ENCODE measurements at regions not wholly inside any gene's neighbourhood (a gene's known extent, or its start where the extent isn't known, plus 50 kb on each side); places are given as distances from the start of the nearest gene placed in this dataset.

DNA sequence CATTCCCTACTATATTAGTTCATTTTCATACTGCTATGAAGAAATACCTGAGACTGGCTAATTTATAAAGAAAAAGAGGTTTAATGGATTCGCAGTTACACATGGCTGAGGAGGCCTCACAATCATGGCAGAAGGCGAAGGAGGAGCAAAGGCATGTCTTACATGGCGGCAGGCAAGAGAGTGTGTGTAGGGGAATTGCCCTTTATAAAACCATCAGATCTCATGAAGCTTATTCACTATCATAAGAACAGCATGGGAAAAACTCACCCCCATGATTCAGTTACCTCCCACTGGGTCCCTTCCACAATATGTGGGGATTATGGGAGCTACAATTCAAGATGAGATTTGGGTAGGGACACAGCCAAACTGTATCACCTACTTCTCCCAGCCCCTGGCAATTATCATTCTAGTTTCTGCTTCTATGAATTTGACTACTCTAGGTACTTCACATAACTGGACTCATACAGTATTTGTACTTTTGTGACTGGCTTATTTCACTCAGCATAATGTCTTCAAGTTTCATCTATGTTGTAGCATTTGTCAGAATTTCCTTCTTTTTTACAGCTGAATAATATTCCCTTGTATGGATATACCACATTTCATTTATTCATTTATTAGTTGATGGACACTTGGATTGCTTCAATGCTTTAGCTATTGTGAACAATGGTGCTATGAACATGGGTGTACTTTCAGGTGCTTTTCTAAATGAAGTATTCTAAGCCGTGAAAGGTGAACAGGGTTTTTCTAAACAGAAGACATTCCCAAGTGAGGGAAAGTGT, 219.5 kb upstream of the NUDT4 start:
- H2AFZ ChIP-seq (ENCODE audit: low read depth) = no peak overlapping the region
- no peaks in the 10 kb centered on the region for H3F3A ChIP-seq (replicated peaks; ENCODE audit: insufficient read depth)
- no peak overlapping the region for H3K4me2 ChIP-seq
- WGBS (ENCODE audit: low lambda C conversion rate) = 92% methylated on average over 4 of the region's 4 CpGs
- CTCF ChIA-PET = no interaction called here
- no peak overlapping the region for H3K27ac ChIP-seq (ENCODE audit: low read depth in 2 of 2, low read length in 1 of 2)
- no peaks in the 10 kb centered on the region for H3K9me3 ChIP-seq
- no peak overlapping the region for H3K9ac ChIP-seq
- H3K4me1 ChIP-seq (ENCODE audit: control insufficient read depth in 1 of 2, insufficient read depth in 2 of 2, low read depth in 1 of 2, low read length in 1 of 2) = no peaks in the 10 kb centered on the region
- POLR2A ChIA-PET = no interaction called here
- DNase-seq = no peak
- H3K4me3 ChIP-seq (ENCODE audit: low read depth in 2 of 2, low read length in 1 of 2) = no peak overlapping the region
- H3K9me2 ChIP-seq = no peaks in the 10 kb centered on the region
- H3K27me3 ChIP-seq (ENCODE audit: insufficient read depth) = no peaks in the 10 kb centered on the region
- TF ChIP-seq JUND (IDR thresholded peaks at IDR 0.05) (no peak), NFIC (IDR thresholded peaks at IDR 0.05; ENCODE audit: borderline replicate concordance) (no peak), POLR2AphosphoS5 (IDR thresholded peaks at IDR 0.05; ENCODE audit: low read depth, low read length) (no peak), ELF1 (IDR thresholded peaks at IDR 0.05) (no peak), FOSL2 (IDR thresholded peaks at IDR 0.05; ENCODE audit: borderline replicate concordance, low read depth) (no peak), RAD21 (IDR thresholded peaks at IDR 0.05; ENCODE audit: low read length) (no peak)
- TF ChIP-seq, protein P1, sequence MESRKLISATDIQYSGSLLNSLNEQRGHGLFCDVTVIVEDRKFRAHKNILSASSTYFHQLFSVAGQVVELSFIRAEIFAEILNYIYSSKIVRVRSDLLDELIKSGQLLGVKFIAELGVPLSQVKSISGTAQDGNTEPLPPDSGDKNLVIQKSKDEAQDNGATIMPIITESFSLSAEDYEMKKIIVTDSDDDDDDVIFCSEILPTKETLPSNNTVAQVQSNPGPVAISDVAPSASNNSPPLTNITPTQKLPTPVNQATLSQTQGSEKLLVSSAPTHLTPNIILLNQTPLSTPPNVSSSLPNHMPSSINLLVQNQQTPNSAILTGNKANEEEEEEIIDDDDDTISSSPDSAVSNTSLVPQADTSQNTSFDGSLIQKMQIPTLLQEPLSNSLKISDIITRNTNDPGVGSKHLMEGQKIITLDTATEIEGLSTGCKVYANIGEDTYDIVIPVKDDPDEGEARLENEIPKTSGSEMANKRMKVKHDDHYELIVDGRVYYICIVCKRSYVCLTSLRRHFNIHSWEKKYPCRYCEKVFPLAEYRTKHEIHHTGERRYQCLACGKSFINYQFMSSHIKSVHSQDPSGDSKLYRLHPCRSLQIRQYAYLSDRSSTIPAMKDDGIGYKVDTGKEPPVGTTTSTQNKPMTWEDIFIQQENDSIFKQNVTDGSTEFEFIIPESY (IDR thresholded peaks at IDR 0.05; ENCODE audit: borderline replicate concordance, low read depth) = no peak
- no peaks in the 10 kb centered on the region for H3K79me2 ChIP-seq (ENCODE audit: insufficient read depth)
- no peaks in the 10 kb centered on the region for H4K20me1 ChIP-seq (ENCODE audit: insufficient read depth)
- H3K36me3 ChIP-seq (replicated peaks in 1 of 2; ENCODE audit: control insufficient read depth in 1 of 2, insufficient read depth in 2 of 2, low read length in 1 of 2) = no peaks in the 10 kb centered on the region

DNA sequence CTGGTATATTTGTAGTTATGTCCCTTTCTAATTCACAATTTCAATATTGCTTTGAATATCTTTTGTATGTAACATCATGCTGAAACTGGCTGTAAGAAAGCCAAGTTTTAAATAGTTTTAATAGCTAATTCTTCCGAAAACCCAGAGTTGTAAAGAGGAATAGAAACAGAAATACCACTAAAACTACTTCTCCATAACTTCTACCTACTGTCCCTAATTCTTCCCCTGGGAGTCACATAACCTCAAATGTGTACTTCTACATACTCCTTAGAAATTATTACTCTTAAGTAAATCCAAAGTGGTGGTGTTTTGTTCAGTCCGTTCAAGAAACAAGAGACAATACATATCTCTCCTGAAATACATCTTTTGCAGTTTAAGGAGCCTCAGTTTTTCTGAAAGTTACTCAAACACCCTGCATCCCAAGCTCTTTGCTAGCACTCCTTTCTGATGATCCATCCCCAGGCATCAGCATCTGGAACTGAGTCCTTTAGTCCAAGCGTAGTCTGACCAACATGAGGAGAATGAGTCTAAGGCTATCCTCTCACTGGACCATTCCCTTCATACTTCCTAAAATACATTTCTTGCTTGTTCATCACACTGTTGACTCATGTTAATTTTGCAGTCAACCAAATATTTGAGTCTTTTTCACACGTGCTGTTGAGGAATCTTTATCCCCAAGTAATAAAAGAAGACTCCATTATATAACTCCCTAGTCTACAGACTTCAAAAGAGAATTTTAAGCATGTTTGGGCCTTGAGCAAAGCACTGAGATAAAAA, 214.3 kb upstream of the NUDT4 start:
- Histone ChIP-seq H3K4me2 (no peak overlapping the region), H3K79me2 (ENCODE audit: insufficient read depth) (no peaks in the 10 kb centered on the region), H3F3A (replicated peaks; ENCODE audit: insufficient read depth) (peaks cover 6% of the 10 kb centered on the region), H2AFZ (ENCODE audit: low read depth) (peak overlapping the region; percentile 31; the same call in 1 of the 2 replicates), H3K27me3 (ENCODE audit: insufficient read depth) (no peaks in the 10 kb centered on the region), H3K36me3 (replicated peaks in 1 of 2; ENCODE audit: control insufficient read depth in 1 of 2, insufficient read depth in 2 of 2, low read length in 1 of 2) (no peaks in the 10 kb centered on the region), H3K9me2 (no peaks in the 10 kb centered on the region), H4K20me1 (ENCODE audit: insufficient read depth) (no peaks in the 10 kb centered on the region), H3K9me3 (no peaks in the 10 kb centered on the region), H3K27ac (ENCODE audit: low read depth in 2 of 2, low read length in 1 of 2) (peak overlapping the region in 1 of 2 experiments; percentile 30; a peak in 2 of 4 replicates), H3K4me1 (ENCODE audit: control insufficient read depth in 1 of 2, insufficient read depth in 2 of 2, low read depth in 1 of 2, low read length in 1 of 2) (no peaks in the 10 kb centered on the region), H3K9ac (no peak overlapping the region), H3K4me3 (ENCODE audit: low read depth in 2 of 2, low read length in 1 of 2) (no peak overlapping the region)
- CTCF ChIA-PET = no interaction called here
- TF ChIP-seq GABPA (IDR thresholded peaks at IDR 0.05; ENCODE audit: low read depth) (no peak), EZH2phosphoT487 (IDR thresholded peaks at IDR 0.05; ENCODE audit: borderline replicate concordance, low read depth) (no peak), FOSL2 (IDR thresholded peaks at IDR 0.05; ENCODE audit: borderline replicate concordance, low read depth) (peak; percentile 27; the same call in 1 of the 2 replicates), TCF12 (IDR thresholded peaks at IDR 0.05) (peak; percentile 15; the same call in 1 of the 2 replicates), JUND (IDR thresholded peaks at IDR 0.05) (0 out of 2 replicates have a peak, but pooled peaks have one; percentile 6)
- POLR2A ChIA-PET = no interaction called here
- 63% methylated on average over 4 of the region's 4 CpGs for WGBS (ENCODE audit: low lambda C conversion rate)
- no peak for DNase-seq

Measured in SK-N-SH (cell line).